ENCODE measurements at regions not wholly inside any gene's neighbourhood (a gene's known extent, or its start where the extent isn't known, plus 50 kb on each side); places are given as distances from the start of the nearest gene placed in this dataset.
"Not testable (repeated sequence)": the region's sequence is repeated elsewhere in the genome, so short reads cannot be mapped to it uniquely, and the experiment has no call there.

DNA sequence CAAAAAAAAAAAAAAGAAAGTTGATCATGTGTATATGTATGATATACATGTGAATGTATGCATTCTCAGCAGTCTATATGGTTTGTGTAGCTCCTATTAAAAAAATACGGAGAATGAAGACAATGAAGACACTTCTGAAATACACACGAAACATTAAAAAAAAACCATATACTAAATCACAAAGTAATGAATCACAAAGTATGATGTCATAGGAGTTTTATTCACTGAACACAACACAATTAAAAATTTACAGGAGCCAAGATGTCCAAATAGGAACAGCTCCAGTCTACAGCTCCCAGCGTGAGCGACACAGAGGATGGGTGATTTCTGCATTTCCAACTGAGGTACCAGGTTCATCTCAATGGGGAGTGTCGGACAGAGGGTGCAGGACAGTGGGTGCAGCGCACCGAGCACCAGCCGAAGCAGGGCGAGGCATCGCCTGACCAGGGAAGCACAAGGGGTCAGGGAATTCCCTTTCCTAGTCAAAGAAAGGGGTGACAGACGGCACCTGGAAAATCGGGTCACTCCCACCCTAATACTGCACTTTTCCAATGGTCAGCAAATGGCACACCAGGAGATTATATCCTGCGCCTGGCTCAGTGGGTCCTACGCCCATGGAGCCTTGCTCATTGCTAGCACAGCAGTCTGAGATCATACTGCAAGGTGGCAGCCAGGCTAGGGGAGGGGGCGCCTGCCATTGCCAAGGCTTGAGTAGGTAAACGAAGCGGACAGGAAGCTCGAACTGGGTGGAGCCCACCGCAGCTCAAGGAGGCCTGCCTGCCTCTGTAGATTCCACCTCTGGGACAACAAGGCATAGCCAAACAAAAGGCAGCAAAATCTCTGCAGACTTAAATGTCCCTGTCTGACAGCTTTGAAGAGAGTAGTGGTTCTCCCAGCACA lies 53.9 kb upstream of the TUSC1 start:
- DNase-seq = not testable (repeated sequence)

Data from hypothalamus (tissue), 51 donors.